ENCODE measurements at regions not wholly inside any gene's neighbourhood (a gene's known extent, or its start where the extent isn't known, plus 50 kb on each side); places are given as distances from the start of the nearest gene placed in this dataset.

- Histone ChIP-seq H3K4me1 (no peaks in the 10 kb centered on the region), H3K27ac (no peak overlapping the region), H3K9me3 (no peaks in the 10 kb centered on the region), H3K27me3 (no peaks in the 10 kb centered on the region), H3K36me3 (replicated peaks in 1 of 2; ENCODE audit: insufficient read depth in 1 of 2, low read depth in 2 of 2) (no peaks in the 10 kb centered on the region), H3K4me3 (no peak overlapping the region)
- intact Hi-C loops (cut with DNase I), result no loop called here
- ATAC-seq (no peak), DNase-seq (no peak)
- TF ChIP-seq, protein P1, sequence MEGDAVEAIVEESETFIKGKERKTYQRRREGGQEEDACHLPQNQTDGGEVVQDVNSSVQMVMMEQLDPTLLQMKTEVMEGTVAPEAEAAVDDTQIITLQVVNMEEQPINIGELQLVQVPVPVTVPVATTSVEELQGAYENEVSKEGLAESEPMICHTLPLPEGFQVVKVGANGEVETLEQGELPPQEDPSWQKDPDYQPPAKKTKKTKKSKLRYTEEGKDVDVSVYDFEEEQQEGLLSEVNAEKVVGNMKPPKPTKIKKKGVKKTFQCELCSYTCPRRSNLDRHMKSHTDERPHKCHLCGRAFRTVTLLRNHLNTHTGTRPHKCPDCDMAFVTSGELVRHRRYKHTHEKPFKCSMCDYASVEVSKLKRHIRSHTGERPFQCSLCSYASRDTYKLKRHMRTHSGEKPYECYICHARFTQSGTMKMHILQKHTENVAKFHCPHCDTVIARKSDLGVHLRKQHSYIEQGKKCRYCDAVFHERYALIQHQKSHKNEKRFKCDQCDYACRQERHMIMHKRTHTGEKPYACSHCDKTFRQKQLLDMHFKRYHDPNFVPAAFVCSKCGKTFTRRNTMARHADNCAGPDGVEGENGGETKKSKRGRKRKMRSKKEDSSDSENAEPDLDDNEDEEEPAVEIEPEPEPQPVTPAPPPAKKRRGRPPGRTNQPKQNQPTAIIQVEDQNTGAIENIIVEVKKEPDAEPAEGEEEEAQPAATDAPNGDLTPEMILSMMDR (IDR thresholded peaks at IDR 0.05), result no peak
- TF ChIP-seq POLR2A (IDR thresholded peaks at IDR 0.05), result no peak
- WGBS, 2 donors, result 46 to 66% methylated on average over 18 to 24 of the region's 24 CpGs
These were observed 109.5 kb upstream of the ADRA2C start for GRCh38 chr4:3656416-3657356.

DNA sequence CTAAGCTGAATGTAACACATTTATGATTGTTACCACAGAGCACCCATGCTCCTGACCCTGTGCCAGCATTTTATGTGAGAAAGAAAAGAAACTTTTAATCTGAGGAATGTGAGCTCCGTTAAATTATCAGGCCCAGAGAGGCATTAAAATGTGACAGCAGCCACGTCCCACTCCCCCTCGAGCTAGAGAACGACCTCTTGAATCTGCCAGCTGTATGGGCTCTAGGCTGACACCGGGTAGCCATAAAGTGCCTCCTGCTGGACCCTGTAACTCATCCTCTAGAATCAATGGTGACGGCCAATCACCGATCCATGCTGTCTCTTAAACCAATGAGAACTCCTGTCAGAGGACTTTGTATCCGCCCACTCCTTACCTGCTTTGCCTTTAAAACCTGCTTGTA is 110.2 kb upstream of the ADRA2C start:
- Histone ChIP-seq H3K4me1 (no peaks in the 10 kb centered on the region), H3K27me3 (no peaks in the 10 kb centered on the region), H3K4me3 (no peak overlapping the region), H3K27ac (no peak overlapping the region), H3K36me3 (replicated peaks in 1 of 2; ENCODE audit: insufficient read depth in 1 of 2, low read depth in 2 of 2) (no peaks in the 10 kb centered on the region), H3K9me3 (no peaks in the 10 kb centered on the region)
- DNase-seq (no peak), ATAC-seq (no peak)
- TF ChIP-seq POLR2A (IDR thresholded peaks at IDR 0.05), result no peak
- TF ChIP-seq, protein P1 (IDR thresholded peaks at IDR 0.05), result no peak
- 29 to 33% methylated on average over 8 of the region's 8 CpGs for WGBS, 2 donors
- intact Hi-C loops (cut with DNase I), result no loop called here

DNA sequence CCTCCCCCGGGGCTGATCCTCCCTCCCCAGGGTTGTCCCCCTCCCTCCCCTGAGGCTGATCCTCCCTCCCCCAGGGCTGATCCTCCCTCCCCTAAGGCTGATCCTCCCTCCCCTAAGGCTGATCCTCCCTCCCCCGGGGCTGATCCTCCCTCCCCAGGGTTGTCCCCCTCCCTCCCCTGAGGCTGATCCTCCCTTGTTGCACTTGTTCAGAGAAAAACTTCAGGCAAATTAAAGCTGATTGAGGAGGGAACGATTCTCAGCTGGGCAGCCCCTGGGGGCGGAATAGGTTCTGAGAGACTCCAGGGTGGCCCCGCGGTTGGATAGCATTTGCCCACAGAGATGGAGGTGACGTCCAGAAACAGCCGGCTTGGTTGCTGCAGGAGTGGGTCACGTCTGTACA is 110.7 kb upstream of the ADRA2C start:
- Histone ChIP-seq H3K4me1 (no peaks in the 10 kb centered on the region), H3K9me3 (no peaks in the 10 kb centered on the region), H3K36me3 (replicated peaks in 1 of 2; ENCODE audit: insufficient read depth in 1 of 2, low read depth in 2 of 2) (no peaks in the 10 kb centered on the region), H3K27ac (no peak overlapping the region), H3K4me3 (no peak overlapping the region), H3K27me3 (no peaks in the 10 kb centered on the region)
- intact Hi-C loops (cut with DNase I), result no loop called here
- ATAC-seq (no peak), DNase-seq (no peak)
- 27 to 37% methylated on average over 8 to 9 of the region's 9 CpGs for WGBS, 2 donors
- TF ChIP-seq, protein P1 (IDR thresholded peaks at IDR 0.05), result no peak

DNA sequence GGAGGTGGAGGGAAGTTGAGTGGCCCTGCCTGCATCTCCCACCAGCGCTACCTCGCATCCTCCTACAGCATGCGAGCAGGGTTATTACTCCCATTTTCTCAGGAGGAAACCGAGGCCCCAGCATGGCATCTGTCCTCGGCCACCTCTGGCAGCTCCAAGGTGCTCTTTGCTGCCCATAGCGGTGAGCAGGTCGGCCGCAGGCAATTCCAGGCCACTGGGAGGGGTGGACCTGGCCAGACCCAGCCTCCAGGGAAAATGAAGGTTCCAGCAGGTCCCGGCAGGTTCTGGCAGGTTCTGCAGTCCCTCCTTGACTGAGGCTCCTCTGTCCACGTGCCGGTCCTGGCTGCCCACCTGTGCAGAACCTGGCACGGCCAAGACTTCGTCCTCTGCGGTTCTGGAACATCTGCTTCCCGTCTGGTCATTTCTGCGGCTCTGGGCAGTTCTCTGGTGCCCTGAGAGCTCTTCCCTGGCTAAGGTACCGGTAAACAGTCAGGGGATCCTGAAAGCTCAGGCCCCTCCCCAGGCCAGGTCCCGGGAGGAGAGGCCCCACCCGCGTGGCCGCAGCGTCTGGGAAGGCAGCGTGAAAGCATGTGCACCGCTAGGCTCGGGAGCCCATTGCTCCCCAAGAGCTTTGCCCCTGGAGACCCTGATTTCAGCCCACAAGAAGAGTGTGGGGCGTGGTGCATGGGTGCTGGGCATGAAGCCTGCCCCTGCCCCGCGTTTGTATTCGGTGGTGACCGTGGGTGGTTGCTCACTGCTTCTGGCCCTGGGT is 112.0 kb upstream of the ADRA2C start:
- ATAC-seq, result no peak
- Histone ChIP-seq H3K9me3 (no peaks in the 10 kb centered on the region), H3K27me3 (no peaks in the 10 kb centered on the region), H3K4me3 (no peak overlapping the region), H3K27ac (no peak overlapping the region), H3K4me1 (no peaks in the 10 kb centered on the region), H3K36me3 (replicated peaks in 1 of 2; ENCODE audit: insufficient read depth in 1 of 2, low read depth in 2 of 2) (no peaks in the 10 kb centered on the region)
- intact Hi-C loops (cut with DNase I), result no loop called here
- TF ChIP-seq, protein P1 (IDR thresholded peaks at IDR 0.05), result no peak
- no peak for TF ChIP-seq POLR2A (IDR thresholded peaks at IDR 0.05)
- DNase-seq, result no peak
- 75 to 84% methylated on average over 11 to 30 of the region's 30 CpGs for WGBS, 2 donors

All from body of pancreas (tissue), 4 donors.